Smooth muscle cell (in vitro differentiated cells): ENCODE measurements at regions not wholly inside any gene's neighbourhood (a gene's known extent, or its start where the extent isn't known, plus 50 kb on each side); places are given as distances from the start of the nearest gene placed in this dataset.

Experiments
- DNase-seq: peaks from one replicate; lab custom pipeline; 2025; ENCODE audit not compliant: unreplicated experiment; lab: John Stamatoyannopoulos, UW
- H2AFZ ChIP-seq: fragments of 200-600 bp; sonication (generic); 2 replicates; pipeline ENCODE4 v1.6.0; 2016; ENCODE audit warnings: antibody characterized with exemption, low read depth, mild to moderate bottlenecking
- H3F3A ChIP-seq: fragments of 200-600 bp; sonication (generic); 2 replicates; pipeline ENCODE4 v1.6.0; 2017; ENCODE audit warnings: antibody characterized with exemption, low read depth
- H3K27ac ChIP-seq: fragments of 200-600 bp; sonication (generic); 2 replicates; pipeline ENCODE4 v1.5.1; 2016; ENCODE audit warnings: low read depth, mild to moderate bottlenecking
- H3K27me3 ChIP-seq: fragments of 200-600 bp; sonication (generic); 2 replicates; pipeline ENCODE4 v1.6.1; 2016; ENCODE audit warnings: low read depth, mild to moderate bottlenecking
- H3K36me3 ChIP-seq: fragments of 200-600 bp; sonication (generic); 2 replicates; pipeline ENCODE4 v1.5.1; 2016; ENCODE audit warnings: low read depth
- H3K4me1 ChIP-seq: fragments of 200-600 bp; sonication (generic); 2 replicates; pipeline ENCODE4 v1.5.1; 2016; ENCODE audit warnings: low read depth
- H3K4me2 ChIP-seq: fragments of 200-600 bp; sonication (generic); 2 replicates; pipeline ENCODE4 v1.6.0; 2016; ENCODE audit warnings: mild to moderate bottlenecking
- H3K4me3 ChIP-seq: fragments of 200-600 bp; sonication (generic); 2 replicates; pipeline ENCODE4 v1.5.1; 2016; ENCODE audit warnings: mild to moderate bottlenecking
- H3K79me2 ChIP-seq: fragments of 200-600 bp; sonication (generic); 2 replicates; pipeline ENCODE4 v1.6.0; 2016; ENCODE audit warnings: low read depth, mild to moderate bottlenecking
- H3K9ac ChIP-seq: fragments of 200-600 bp; sonication (generic); 2 replicates; pipeline ENCODE4 v1.6.0; 2016; ENCODE audit warnings: low read depth
- H3K9me3 ChIP-seq: fragments of 200-600 bp; sonication (generic); replicated peaks from 2 replicates; pipeline ENCODE4 v1.5.1; 2016; ENCODE audit warnings: low read depth
- H4K20me1 ChIP-seq: fragments of 200-600 bp; sonication (generic); 2 replicates; pipeline ENCODE4 v1.6.0; 2016; ENCODE audit warnings: low read depth
- WGBS: methylation state at CpG from one replicate; pipeline ENCODE4 v1.1.7; 2016; ENCODE audit warnings: low lambda C conversion rate; 5-methylcytosine and 5-hydroxymethylcytosine counted together
- TF ChIP-seq, protein P1 (sequence below): fragments of 200-600 bp; sonication (generic); IDR thresholded peaks from 2 replicates; pipeline ENCODE4 v1.5.1; 2017; ENCODE audit warnings: borderline replicate concordance, mild to moderate bottlenecking, antibody characterized with exemption; ENCODE audit not compliant: insufficient read depth, poor library complexity, severe bottlenecking

DNA sequence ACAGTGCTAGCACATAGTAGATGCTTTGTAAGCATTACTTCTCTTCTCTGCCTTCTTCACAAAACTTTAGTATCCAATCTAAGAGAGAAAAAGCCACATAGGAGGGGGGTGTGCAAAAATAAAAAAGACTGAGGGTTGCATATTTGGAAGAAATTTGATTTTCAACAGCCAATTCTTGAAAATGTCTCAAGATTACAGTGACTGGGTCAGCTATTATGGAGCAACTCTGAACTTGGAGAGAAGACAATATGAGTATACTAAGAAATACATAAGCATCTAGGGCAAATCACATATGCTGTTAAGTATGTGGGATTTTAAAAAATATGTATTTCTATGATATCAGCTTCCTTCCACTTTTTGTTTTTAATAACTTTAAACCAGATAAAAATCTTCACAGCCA is 196.6 kb upstream of the GOLIM4 start:
- TF ChIP-seq, protein P1, sequence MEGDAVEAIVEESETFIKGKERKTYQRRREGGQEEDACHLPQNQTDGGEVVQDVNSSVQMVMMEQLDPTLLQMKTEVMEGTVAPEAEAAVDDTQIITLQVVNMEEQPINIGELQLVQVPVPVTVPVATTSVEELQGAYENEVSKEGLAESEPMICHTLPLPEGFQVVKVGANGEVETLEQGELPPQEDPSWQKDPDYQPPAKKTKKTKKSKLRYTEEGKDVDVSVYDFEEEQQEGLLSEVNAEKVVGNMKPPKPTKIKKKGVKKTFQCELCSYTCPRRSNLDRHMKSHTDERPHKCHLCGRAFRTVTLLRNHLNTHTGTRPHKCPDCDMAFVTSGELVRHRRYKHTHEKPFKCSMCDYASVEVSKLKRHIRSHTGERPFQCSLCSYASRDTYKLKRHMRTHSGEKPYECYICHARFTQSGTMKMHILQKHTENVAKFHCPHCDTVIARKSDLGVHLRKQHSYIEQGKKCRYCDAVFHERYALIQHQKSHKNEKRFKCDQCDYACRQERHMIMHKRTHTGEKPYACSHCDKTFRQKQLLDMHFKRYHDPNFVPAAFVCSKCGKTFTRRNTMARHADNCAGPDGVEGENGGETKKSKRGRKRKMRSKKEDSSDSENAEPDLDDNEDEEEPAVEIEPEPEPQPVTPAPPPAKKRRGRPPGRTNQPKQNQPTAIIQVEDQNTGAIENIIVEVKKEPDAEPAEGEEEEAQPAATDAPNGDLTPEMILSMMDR: no peak
- no peak overlapping the region for H3K27ac ChIP-seq
- H3K9ac ChIP-seq: no peak overlapping the region
- no peak overlapping the region for H2AFZ ChIP-seq
- H3F3A ChIP-seq: no peaks in the 10 kb centered on the region
- no peak overlapping the region for H3K4me2 ChIP-seq
- no peaks in the 10 kb centered on the region for H3K27me3 ChIP-seq
- no peak overlapping the region for H3K4me3 ChIP-seq
- no peaks in the 10 kb centered on the region for H3K9me3 ChIP-seq
- no peaks in the 10 kb centered on the region for H4K20me1 ChIP-seq
- H3K4me1 ChIP-seq: peaks cover 8% of the 10 kb centered on the region
- no peaks in the 10 kb centered on the region for H3K36me3 ChIP-seq
- H3K79me2 ChIP-seq: no peaks in the 10 kb centered on the region
- DNase-seq: no peak

DNA sequence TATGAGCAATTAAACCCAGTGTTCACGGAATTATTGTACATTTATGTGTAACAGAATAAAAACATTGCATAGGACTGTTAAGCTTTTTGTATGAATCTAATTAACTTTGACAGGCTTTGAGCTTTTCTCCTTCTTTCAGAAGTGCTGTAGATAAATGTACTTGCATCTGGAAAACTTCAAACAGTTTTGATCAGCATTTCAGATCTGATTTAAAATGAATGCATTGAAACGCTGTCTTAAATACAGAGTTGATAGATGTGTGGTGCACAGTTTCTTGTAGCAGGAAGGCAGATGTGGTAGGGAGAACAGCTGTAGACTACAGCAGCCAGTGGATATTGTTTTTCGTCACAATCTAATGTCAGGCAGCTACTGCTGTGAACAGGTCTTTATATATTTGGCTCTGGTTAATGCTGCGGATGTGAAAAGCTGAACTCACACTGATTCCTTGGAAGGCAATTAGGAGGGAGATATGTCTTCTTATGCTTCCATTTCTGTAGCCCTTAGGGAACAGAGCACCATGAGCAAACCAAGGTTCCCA is 193.8 kb upstream of the GOLIM4 start:
- H3K9me3 ChIP-seq: no peaks in the 10 kb centered on the region
- H3K9ac ChIP-seq: no peak overlapping the region
- H3K27me3 ChIP-seq: no peaks in the 10 kb centered on the region
- H4K20me1 ChIP-seq: no peaks in the 10 kb centered on the region
- TF ChIP-seq, protein P1: no peak
- no peak for DNase-seq
- no peak overlapping the region for H3K27ac ChIP-seq
- H3F3A ChIP-seq: no peaks in the 10 kb centered on the region
- no peak overlapping the region for H3K4me3 ChIP-seq
- H3K4me2 ChIP-seq: no peak overlapping the region
- no peaks in the 10 kb centered on the region for H3K36me3 ChIP-seq
- no peaks in the 10 kb centered on the region for H3K79me2 ChIP-seq
- no peak overlapping the region for H2AFZ ChIP-seq
- 74% methylated on average over 4 of the region's 4 CpGs for WGBS
- peaks cover 8% of the 10 kb centered on the region for H3K4me1 ChIP-seq

DNA sequence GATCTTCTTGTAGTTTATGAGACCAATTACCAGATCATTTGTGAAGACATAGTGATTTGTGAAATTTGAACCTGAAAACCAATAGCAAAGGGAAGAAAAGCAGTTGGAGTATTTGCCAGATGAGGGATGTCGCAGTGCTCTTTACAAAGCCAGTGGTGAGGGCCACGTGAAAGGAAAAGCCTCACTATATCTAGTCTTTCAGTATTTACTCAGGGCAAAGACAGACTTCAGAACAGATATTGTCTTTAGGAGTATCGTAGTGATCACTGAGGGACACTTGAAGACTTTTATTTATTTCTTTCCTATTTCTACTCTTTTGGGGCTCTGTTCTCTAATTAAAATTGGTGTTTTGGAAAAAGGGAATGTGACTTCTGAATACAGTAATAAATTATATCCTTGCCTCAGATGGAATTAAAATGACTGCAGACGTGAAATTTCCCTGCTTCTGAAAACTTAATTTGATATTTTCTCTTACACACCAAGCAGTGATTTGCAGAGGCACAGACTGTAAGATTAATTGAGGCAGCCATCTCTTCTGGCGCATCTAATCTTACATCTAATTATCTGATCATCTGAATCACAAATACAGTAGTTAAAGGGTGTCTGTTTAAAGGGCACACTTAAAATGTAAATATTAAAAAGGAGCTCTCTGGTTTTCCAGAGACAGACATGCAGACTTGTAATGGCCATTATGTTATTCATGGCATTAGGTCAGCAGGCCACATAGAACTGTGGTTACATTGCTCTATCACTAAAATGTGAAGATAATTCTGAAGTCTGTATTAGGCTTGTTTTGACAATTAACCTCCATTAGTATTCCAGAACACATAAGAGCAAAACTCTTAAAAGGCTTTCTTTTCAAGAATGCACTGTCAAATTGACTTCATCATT is 193.0 kb upstream of the GOLIM4 start:
- H3K27me3 ChIP-seq: no peaks in the 10 kb centered on the region
- TF ChIP-seq, protein P1: no peak
- H3K36me3 ChIP-seq: no peaks in the 10 kb centered on the region
- no peaks in the 10 kb centered on the region for H3K79me2 ChIP-seq
- H3K4me2 ChIP-seq: no peak overlapping the region
- WGBS: 73% methylated on average over 5 of the region's 5 CpGs
- no peak overlapping the region for H3K9ac ChIP-seq
- no peak overlapping the region for H3K27ac ChIP-seq
- no peak overlapping the region for H3K4me3 ChIP-seq
- H3F3A ChIP-seq: no peaks in the 10 kb centered on the region
- H2AFZ ChIP-seq: no peak overlapping the region
- no peaks in the 10 kb centered on the region for H3K9me3 ChIP-seq
- no peaks in the 10 kb centered on the region for H4K20me1 ChIP-seq
- H3K4me1 ChIP-seq: peaks cover 8% of the 10 kb centered on the region
- no peak for DNase-seq

DNA sequence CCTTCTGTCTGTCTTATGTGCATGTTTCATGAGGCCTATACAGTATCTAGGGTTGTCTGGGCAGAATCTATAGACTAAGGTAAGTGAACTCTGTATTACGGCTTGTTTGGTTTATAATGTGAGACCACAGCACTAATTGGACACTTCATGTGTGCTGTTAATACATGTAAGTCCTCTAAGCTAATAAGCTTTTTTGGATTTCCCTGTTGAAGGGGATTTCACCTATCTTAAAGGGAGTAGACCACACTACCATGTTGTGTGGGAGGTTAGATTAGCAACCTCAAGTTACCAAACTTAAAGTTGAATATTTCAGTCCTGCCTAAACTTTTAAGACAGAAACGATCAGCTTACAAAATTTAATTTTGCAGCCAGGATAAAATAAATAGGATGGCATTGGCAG is 189.8 kb upstream of the GOLIM4 start:
- Histone ChIP-seq H3F3A (no peaks in the 10 kb centered on the region), H3K27me3 (no peaks in the 10 kb centered on the region), H3K9ac (no peak overlapping the region), H3K4me2 (no peak overlapping the region), H3K27ac (no peak overlapping the region), H3K79me2 (no peaks in the 10 kb centered on the region), H3K36me3 (no peaks in the 10 kb centered on the region), H3K9me3 (no peaks in the 10 kb centered on the region), H4K20me1 (no peaks in the 10 kb centered on the region), H2AFZ (no peak overlapping the region), H3K4me3 (no peak overlapping the region), H3K4me1 (peaks cover 8% of the 10 kb centered on the region)
- DNase-seq: no peak
- TF ChIP-seq, protein P1: no peak
- WGBS: 79% methylated on average over 2 of the region's 2 CpGs
